HG02763 (cell line): ENCODE measurements at regions not wholly inside any gene's neighbourhood (a gene's known extent, or its start where the extent isn't known, plus 50 kb on each side); places are given as distances from the start of the nearest gene placed in this dataset.
"Not testable (repeated sequence)": the region's sequence is repeated elsewhere in the genome, so short reads cannot be mapped to it uniquely, and the experiment has no call there.

ENCODE experiments used
- ATAC-seq: cut with Tn5 transposase; IDR thresholded peaks from one replicate; pipeline ENCODE4 v1.9.1; 2021; ENCODE audit warnings: mild to moderate bottlenecking, moderate library complexity; ENCODE audit not compliant: unreplicated experiment

GRCh38 chr14:48738186-48738925, 847.8 kb downstream of the RPS29 start:
- no peak for ATAC-seq

GRCh38 chr14:48735607-48736006, 850.6 kb downstream of the RPS29 start:
- no peak for ATAC-seq

- no peak for ATAC-seq
Observed at GRCh38 chr14:48731260-48731659, 854.9 kb downstream of the RPS29 start.

- ATAC-seq, result no peak
Observed at GRCh38 chr14:48726080-48726642, 860.0 kb downstream of the RPS29 start.

GRCh38 chr14:48725051-48725734, 861.0 kb downstream of the RPS29 start:
- no peak for ATAC-seq

GRCh38 chr14:48723841-48724495, 862.2 kb downstream of the RPS29 start:
- ATAC-seq, result no peak

GRCh38 chr14:48714366-48714765, 871.8 kb downstream of the RPS29 start:
- no peak for ATAC-seq

GRCh38 chr14:48710133-48710532, 876.0 kb downstream of the RPS29 start:
- ATAC-seq, result no peak

- no peak for ATAC-seq
Observed at GRCh38 chr14:48709277-48709785, 876.8 kb downstream of the RPS29 start.

GRCh38 chr14:48704639-48705038, 881.5 kb downstream of the RPS29 start:
- ATAC-seq, result no peak

GRCh38 chr14:48703728-48704467, 882.3 kb downstream of the RPS29 start:
- no peak for ATAC-seq

- not testable (repeated sequence) for ATAC-seq
Observed at GRCh38 chr14:48697362-48697761, 888.8 kb downstream of the RPS29 start.

- ATAC-seq, result no peak
Observed at GRCh38 chr14:48693793-48694192, 892.4 kb downstream of the RPS29 start.

- no peak for ATAC-seq
Observed at GRCh38 chr14:48690349-48690748, 895.8 kb downstream of the RPS29 start.

- ATAC-seq, result no peak
Observed at GRCh38 chr14:48686650-48687049, 899.5 kb downstream of the RPS29 start.

- ATAC-seq, result no peak
Observed at GRCh38 chr14:48672506-48672905, 913.7 kb downstream of the RPS29 start.

GRCh38 chr14:48670939-48671338, 915.2 kb downstream of the RPS29 start:
- ATAC-seq, result no peak

- no peak for ATAC-seq
Observed at GRCh38 chr14:48665077-48665784, 920.9 kb downstream of the RPS29 start.

- ATAC-seq, result no peak
Observed at GRCh38 chr14:48643241-48643640, 942.9 kb downstream of the RPS29 start.

GRCh38 chr14:48628870-48629269, 953.5 kb upstream of the MDGA2 start:
- no peak for ATAC-seq
